ENCODE measurements at regions not wholly inside any gene's neighbourhood (a gene's known extent, or its start where the extent isn't known, plus 50 kb on each side); places are given as distances from the start of the nearest gene placed in this dataset.

DNA sequence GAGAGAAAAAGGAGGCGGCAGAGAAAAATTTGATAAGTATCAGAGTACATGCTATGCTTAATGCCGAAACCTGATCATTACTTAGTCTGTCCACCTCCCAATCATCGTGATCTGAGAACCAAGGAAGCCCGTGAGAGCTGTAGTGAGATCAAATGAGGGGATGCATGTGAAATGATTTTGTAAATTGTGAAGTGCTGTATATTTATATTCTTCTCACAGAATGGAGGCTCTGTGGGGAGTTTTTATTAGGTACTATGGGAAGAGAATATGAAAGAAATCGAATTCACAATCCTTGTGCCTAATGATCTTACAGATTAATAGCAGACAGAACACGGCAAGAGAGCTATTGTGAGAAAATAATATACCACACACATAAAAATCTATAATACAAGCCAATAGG lies 115.5 kb downstream of the LYPLAL1 start:
- no peak for DNase-seq (ENCODE audit: low spot score)
- H3K4me3 Mint-ChIP-seq (ENCODE audit: unreplicated experiment) = no peak overlapping the region
- no peaks in the 10 kb centered on the region for H3K4me1 Mint-ChIP-seq (ENCODE audit: unreplicated experiment)
- no peaks in the 10 kb centered on the region for H3K36me3 Mint-ChIP-seq (ENCODE audit: low read depth, unreplicated experiment)
- TF ChIP-seq CTCF (IDR thresholded peaks at IDR 0.05; ENCODE audit: unreplicated experiment) = no peak
- no peak overlapping the region for H3K27ac Mint-ChIP-seq (ENCODE audit: unreplicated experiment)
- no peaks in the 10 kb centered on the region for H3K9me3 Mint-ChIP-seq (ENCODE audit: unreplicated experiment)
- no peaks in the 10 kb centered on the region for H3K27me3 Mint-ChIP-seq (ENCODE audit: unreplicated experiment)

DNA sequence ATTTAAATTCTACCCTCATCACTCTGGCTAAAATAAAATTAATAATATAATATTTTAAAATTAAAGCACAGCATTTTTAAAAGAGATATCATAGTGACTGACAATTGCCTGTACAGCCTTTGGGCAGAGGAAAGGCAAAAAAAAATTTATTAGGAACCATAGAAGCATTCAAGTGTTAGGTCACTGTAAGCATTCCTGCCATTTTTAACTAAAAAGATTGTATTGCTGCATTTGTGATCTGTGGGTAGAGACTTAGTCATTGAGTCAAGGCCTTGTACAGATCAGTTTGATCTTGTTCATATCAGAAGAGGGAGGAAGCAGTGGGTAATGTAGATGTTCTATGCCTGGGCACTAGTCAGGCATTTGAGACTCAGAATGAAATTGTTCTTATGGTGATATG lies 109.9 kb downstream of the LYPLAL1 start:
- H3K27me3 Mint-ChIP-seq (ENCODE audit: unreplicated experiment) = no peaks in the 10 kb centered on the region
- no peak for TF ChIP-seq CTCF (IDR thresholded peaks at IDR 0.05; ENCODE audit: unreplicated experiment)
- H3K27ac Mint-ChIP-seq (ENCODE audit: unreplicated experiment) = no peak overlapping the region
- no peak overlapping the region for H3K4me3 Mint-ChIP-seq (ENCODE audit: unreplicated experiment)
- H3K9me3 Mint-ChIP-seq (ENCODE audit: unreplicated experiment) = no peaks in the 10 kb centered on the region
- no peaks in the 10 kb centered on the region for H3K36me3 Mint-ChIP-seq (ENCODE audit: low read depth, unreplicated experiment)
- H3K4me1 Mint-ChIP-seq (ENCODE audit: unreplicated experiment) = no peaks in the 10 kb centered on the region
- no peak for DNase-seq (ENCODE audit: low spot score)

DNA sequence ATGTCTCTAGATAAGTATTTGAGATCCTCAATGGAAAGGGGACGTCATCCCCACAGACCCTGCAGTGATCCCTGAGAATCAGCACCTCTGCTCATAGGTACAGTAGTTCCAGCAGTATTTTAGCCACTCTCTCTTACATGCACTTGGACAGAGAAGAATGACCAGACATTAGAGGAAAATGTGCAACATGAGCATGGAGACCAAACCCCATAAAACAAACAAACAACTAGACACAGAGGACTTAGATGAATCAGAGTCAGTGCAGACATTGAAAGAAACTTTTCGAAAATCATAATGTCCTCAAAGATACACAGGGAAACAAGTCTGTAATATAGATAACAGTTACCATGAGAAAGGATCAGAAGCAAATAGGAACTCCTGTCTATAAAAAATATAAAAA lies 108.2 kb downstream of the LYPLAL1 start:
- no peak for DNase-seq (ENCODE audit: low spot score)
- H3K4me1 Mint-ChIP-seq (ENCODE audit: unreplicated experiment) = no peaks in the 10 kb centered on the region
- no peak overlapping the region for H3K4me3 Mint-ChIP-seq (ENCODE audit: unreplicated experiment)
- TF ChIP-seq CTCF (IDR thresholded peaks at IDR 0.05; ENCODE audit: unreplicated experiment) = no peak
- H3K27ac Mint-ChIP-seq (ENCODE audit: unreplicated experiment) = no peak overlapping the region
- no peaks in the 10 kb centered on the region for H3K9me3 Mint-ChIP-seq (ENCODE audit: unreplicated experiment)
- no peaks in the 10 kb centered on the region for H3K27me3 Mint-ChIP-seq (ENCODE audit: unreplicated experiment)
- no peaks in the 10 kb centered on the region for H3K36me3 Mint-ChIP-seq (ENCODE audit: low read depth, unreplicated experiment)

- Mint-ChIP-seq H3K27me3 (ENCODE audit: unreplicated experiment) (no peaks in the 10 kb centered on the region), H3K4me1 (ENCODE audit: unreplicated experiment) (no peaks in the 10 kb centered on the region), H3K36me3 (ENCODE audit: low read depth, unreplicated experiment) (no peaks in the 10 kb centered on the region), H3K27ac (ENCODE audit: unreplicated experiment) (no peak overlapping the region), H3K9me3 (ENCODE audit: unreplicated experiment) (no peaks in the 10 kb centered on the region), H3K4me3 (ENCODE audit: unreplicated experiment) (no peak overlapping the region)
- TF ChIP-seq CTCF (IDR thresholded peaks at IDR 0.05; ENCODE audit: unreplicated experiment) = no peak
- DNase-seq (ENCODE audit: low spot score) = no peak
Observed at GRCh38 chr1:219279017-219279770, 105.5 kb downstream of the LYPLAL1 start.

DNA sequence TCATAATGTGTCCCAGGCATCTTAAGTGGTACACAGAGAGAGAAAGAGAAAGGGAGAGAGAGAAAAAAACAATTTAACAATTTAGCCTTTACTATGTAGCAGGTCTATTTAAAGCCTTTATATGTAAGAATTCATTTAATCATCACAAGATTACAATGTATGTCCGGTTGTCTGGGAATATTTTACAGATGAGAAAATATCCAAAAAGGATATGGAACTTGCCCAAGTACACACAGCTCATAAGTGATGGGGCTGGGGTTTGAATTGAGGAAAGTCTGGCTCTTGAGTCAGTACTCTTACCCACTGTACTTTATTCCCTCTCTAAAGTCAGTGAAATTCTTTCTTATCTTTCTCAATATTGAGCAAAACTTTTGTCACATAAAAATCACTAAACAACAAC lies 104.6 kb downstream of the LYPLAL1 start:
- DNase-seq (ENCODE audit: low spot score) = no peak
- Mint-ChIP-seq H3K27ac (ENCODE audit: unreplicated experiment) (no peak overlapping the region), H3K4me3 (ENCODE audit: unreplicated experiment) (no peak overlapping the region), H3K27me3 (ENCODE audit: unreplicated experiment) (no peaks in the 10 kb centered on the region), H3K4me1 (ENCODE audit: unreplicated experiment) (no peaks in the 10 kb centered on the region), H3K9me3 (ENCODE audit: unreplicated experiment) (no peaks in the 10 kb centered on the region), H3K36me3 (ENCODE audit: low read depth, unreplicated experiment) (no peaks in the 10 kb centered on the region)
- TF ChIP-seq CTCF (IDR thresholded peaks at IDR 0.05; ENCODE audit: unreplicated experiment) = no peak

All from endothelial cell (in vitro differentiated cells).